Type B pancreatic cell (in vitro differentiated cells): ENCODE measurements at regions not wholly inside any gene's neighbourhood (a gene's known extent, or its start where the extent isn't known, plus 50 kb on each side); places are given as distances from the start of the nearest gene placed in this dataset.
"Not testable (repeated sequence)": the region's sequence is repeated elsewhere in the genome, so short reads cannot be mapped to it uniquely, and the experiment has no call there.

Source experiments
- DNase-seq: peaks from one replicate; pipeline ENCODE4 v3.0.0; 2021; ENCODE audit warnings: mixed read lengths; ENCODE audit not compliant: unreplicated experiment; ENCODE audit errors: extremely low spot score
- H3K27ac Mint-ChIP-seq: 2 replicates; pipeline ENCODE4 v1.8.0; 2021; ENCODE audit warnings: mild to moderate bottlenecking, mixed read lengths
- H3K27me3 Mint-ChIP-seq: 2 replicates; pipeline ENCODE4 v1.8.0; 2021; ENCODE audit warnings: mixed read lengths
- H3K36me3 Mint-ChIP-seq: 2 replicates; pipeline ENCODE4 v1.8.0; 2021; ENCODE audit warnings: mixed read lengths
- H3K4me1 Mint-ChIP-seq: one replicate; pipeline ENCODE4 v1.8.0; 2021; ENCODE audit warnings: mixed read lengths; ENCODE audit not compliant: unreplicated experiment
- H3K4me3 Mint-ChIP-seq: 2 replicates; pipeline ENCODE4 v1.8.0; 2021; ENCODE audit warnings: mild to moderate bottlenecking, mixed read lengths
- H3K9me3 Mint-ChIP-seq: 2 replicates; pipeline ENCODE4 v1.8.0; 2021; ENCODE audit warnings: mixed read lengths
- TF ChIP-seq, protein P1 (sequence below): fragments of 200-600 bp; sonication (generic); conservative IDR thresholded peaks from 2 replicates; pipeline ENCODE4 v1.5.0; 2021; ENCODE audit warnings: antibody characterized with exemption, mild to moderate bottlenecking

DNA sequence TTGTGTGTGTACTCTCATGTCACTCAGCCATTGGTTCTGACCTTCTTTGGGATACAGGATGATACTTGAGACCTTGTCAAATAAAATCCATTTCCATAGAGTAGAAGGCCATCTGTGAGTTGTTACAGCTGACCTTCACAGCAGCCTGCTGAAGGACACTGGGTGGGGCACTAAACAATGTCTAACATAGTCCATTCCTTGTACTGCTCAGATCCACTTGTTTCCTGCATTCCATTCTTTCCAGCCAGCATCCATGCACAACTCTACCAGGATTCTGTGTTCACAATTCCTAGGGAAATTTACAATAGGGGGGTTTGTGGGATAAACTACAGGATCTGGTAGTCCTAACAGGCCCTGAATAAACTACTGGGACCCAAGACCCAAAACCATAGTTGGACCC, 286.4 kb downstream of the RASEF start:
- H3K36me3 Mint-ChIP-seq = no peaks in the 10 kb centered on the region
- H3K9me3 Mint-ChIP-seq = peaks cover 8% of the 10 kb centered on the region
- no peak overlapping the region for H3K27ac Mint-ChIP-seq
- peaks cover 5% of the 10 kb centered on the region for H3K4me1 Mint-ChIP-seq
- no peak for DNase-seq
- TF ChIP-seq, protein P1, sequence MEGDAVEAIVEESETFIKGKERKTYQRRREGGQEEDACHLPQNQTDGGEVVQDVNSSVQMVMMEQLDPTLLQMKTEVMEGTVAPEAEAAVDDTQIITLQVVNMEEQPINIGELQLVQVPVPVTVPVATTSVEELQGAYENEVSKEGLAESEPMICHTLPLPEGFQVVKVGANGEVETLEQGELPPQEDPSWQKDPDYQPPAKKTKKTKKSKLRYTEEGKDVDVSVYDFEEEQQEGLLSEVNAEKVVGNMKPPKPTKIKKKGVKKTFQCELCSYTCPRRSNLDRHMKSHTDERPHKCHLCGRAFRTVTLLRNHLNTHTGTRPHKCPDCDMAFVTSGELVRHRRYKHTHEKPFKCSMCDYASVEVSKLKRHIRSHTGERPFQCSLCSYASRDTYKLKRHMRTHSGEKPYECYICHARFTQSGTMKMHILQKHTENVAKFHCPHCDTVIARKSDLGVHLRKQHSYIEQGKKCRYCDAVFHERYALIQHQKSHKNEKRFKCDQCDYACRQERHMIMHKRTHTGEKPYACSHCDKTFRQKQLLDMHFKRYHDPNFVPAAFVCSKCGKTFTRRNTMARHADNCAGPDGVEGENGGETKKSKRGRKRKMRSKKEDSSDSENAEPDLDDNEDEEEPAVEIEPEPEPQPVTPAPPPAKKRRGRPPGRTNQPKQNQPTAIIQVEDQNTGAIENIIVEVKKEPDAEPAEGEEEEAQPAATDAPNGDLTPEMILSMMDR = no peak
- no peaks in the 10 kb centered on the region for H3K27me3 Mint-ChIP-seq
- H3K4me3 Mint-ChIP-seq = no peak overlapping the region

GRCh38 chr9:82777366-82777765, 285.6 kb downstream of the RASEF start:
- Mint-ChIP-seq H3K4me1 (peaks cover 14% of the 10 kb centered on the region), H3K27me3 (no peaks in the 10 kb centered on the region), H3K4me3 (no peak overlapping the region), H3K36me3 (no peaks in the 10 kb centered on the region), H3K9me3 (peaks cover 8% of the 10 kb centered on the region), H3K27ac (no peak overlapping the region)
- DNase-seq = no peak
- TF ChIP-seq, protein P1 = no peak

DNA sequence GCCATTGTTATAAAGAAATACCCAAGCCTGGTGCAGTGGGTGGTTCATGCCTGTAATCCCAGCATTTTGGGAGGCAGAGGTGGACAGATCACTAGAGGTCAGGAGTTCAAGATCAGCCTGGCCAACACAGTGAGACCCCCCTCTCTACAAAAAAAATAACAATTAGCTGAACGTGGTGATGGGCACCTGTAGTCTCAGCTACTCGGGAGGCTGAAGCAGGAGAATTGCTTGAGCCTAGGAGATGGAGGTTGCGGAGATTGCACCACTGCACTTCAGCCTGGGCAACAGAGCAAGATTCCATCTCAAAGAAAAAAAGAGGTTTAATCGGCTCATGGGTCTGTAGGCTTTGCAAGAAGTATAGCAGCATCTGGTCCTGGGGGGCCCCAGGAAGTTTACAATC, 284.0 kb downstream of the RASEF start:
- not testable (repeated sequence) for DNase-seq, H3K27ac Mint-ChIP-seq, H3K4me3 Mint-ChIP-seq, H3K36me3 Mint-ChIP-seq, H3K27me3 Mint-ChIP-seq
- H3K9me3 Mint-ChIP-seq = peaks cover 14% of the 10 kb centered on the region
- peaks cover 19% of the 10 kb centered on the region for H3K4me1 Mint-ChIP-seq

GRCh38 chr9:82780017-82780416, 282.9 kb downstream of the RASEF start:
- H3K4me1 Mint-ChIP-seq = peaks cover 19% of the 10 kb centered on the region

GRCh38 chr9:82781921-82782392, 281.0 kb downstream of the RASEF start:
- no peaks in the 10 kb centered on the region for H3K36me3 Mint-ChIP-seq
- no peak overlapping the region for H3K4me3 Mint-ChIP-seq
- DNase-seq = no peak
- peaks cover 14% of the 10 kb centered on the region for H3K4me1 Mint-ChIP-seq
- peaks cover 17% of the 10 kb centered on the region for H3K9me3 Mint-ChIP-seq
- H3K27me3 Mint-ChIP-seq = peaks cover 2% of the 10 kb centered on the region
- TF ChIP-seq, protein P1 = no peak
- no peak overlapping the region for H3K27ac Mint-ChIP-seq

More at GRCh38 chr9:82780017-82780416, 282.9 kb downstream of the RASEF start:
- Mint-ChIP-seq H3K36me3 (no peaks in the 10 kb centered on the region), H3K27me3 (peaks cover 2% of the 10 kb centered on the region), H3K27ac (no peak overlapping the region), H3K4me3 (no peak overlapping the region), H3K9me3 (peaks cover 17% of the 10 kb centered on the region)
- no peak for DNase-seq
- TF ChIP-seq, protein P1 = no peak

- DNase-seq = no peak
- TF ChIP-seq, protein P1 = no peak
- no peak overlapping the region for H3K27ac Mint-ChIP-seq
- H3K4me3 Mint-ChIP-seq = no peak overlapping the region
- H3K36me3 Mint-ChIP-seq = no peaks in the 10 kb centered on the region
- H3K27me3 Mint-ChIP-seq = peaks cover 2% of the 10 kb centered on the region
- peaks cover 9% of the 10 kb centered on the region for H3K9me3 Mint-ChIP-seq
- H3K4me1 Mint-ChIP-seq = peaks cover 14% of the 10 kb centered on the region
These were observed 279.9 kb downstream of the RASEF start for GRCh38 chr9:82783045-82783444.
